ENCODE measurements at regions not wholly inside any gene's neighbourhood (a gene's known extent, or its start where the extent isn't known, plus 50 kb on each side); places are given as distances from the start of the nearest gene placed in this dataset.

DNA sequence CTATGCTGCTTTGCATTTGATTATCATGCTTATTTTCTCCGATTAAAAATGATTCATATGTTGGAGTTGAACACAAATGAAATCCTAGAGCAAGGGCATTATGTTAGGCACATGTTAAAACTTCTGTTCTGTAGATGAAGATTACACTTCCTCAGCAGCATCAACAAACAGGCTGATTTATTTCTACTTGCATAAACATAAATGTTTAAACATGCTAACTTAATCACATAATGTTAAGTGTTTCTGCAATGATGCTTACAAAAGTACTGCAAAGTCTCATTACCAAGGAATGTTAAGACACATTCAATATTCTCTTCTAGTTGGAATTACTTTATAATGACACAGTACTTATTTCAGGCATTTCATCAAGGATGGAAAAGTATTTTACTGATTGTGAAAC lies 770.8 kb downstream of the ANKRD7 start:
- TF ChIP-seq, protein P1, sequence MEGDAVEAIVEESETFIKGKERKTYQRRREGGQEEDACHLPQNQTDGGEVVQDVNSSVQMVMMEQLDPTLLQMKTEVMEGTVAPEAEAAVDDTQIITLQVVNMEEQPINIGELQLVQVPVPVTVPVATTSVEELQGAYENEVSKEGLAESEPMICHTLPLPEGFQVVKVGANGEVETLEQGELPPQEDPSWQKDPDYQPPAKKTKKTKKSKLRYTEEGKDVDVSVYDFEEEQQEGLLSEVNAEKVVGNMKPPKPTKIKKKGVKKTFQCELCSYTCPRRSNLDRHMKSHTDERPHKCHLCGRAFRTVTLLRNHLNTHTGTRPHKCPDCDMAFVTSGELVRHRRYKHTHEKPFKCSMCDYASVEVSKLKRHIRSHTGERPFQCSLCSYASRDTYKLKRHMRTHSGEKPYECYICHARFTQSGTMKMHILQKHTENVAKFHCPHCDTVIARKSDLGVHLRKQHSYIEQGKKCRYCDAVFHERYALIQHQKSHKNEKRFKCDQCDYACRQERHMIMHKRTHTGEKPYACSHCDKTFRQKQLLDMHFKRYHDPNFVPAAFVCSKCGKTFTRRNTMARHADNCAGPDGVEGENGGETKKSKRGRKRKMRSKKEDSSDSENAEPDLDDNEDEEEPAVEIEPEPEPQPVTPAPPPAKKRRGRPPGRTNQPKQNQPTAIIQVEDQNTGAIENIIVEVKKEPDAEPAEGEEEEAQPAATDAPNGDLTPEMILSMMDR (IDR thresholded peaks at IDR 0.05): no peak
- TF ChIP-seq POLR2A (IDR thresholded peaks at IDR 0.05): no peak

All from heart left ventricle (tissue), 13 donors.